ENCODE measurements at regions not wholly inside any gene's neighbourhood (a gene's known extent, or its start where the extent isn't known, plus 50 kb on each side); places are given as distances from the start of the nearest gene placed in this dataset.

- no peak for DNase-seq (ENCODE audit: low read depth in 3 of 3, low spot score in 2 of 3)
These were observed 407.8 kb downstream of the TUSC7 start for GRCh38 chr3:117117188-117117936.

DNA sequence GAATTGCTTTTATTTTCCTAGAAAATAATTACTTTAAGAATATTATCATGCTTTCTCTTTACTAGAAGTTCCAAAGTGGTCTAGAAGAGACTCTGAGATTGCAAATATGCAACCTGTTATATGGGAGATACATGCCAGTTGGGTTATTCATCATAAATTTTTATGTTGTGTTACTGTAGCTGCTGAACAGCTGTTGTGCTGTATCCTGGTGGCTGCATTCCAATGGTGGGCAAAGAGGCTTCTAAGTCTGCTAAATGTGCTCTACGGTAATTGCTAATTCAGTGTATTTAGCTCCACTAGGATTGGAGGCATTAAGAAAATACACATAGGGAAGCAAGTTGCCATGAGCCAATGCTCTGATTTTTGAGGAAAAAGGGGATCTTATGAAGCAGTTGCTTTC, 409.0 kb downstream of the TUSC7 start:
- DNase-seq (ENCODE audit: low read depth in 3 of 3, low spot score in 2 of 3), result no peak

- DNase-seq (ENCODE audit: low read depth in 3 of 3, low spot score in 2 of 3), result no peak
These were observed 410.4 kb downstream of the TUSC7 start for GRCh38 chr3:117120014-117120413.

DNA sequence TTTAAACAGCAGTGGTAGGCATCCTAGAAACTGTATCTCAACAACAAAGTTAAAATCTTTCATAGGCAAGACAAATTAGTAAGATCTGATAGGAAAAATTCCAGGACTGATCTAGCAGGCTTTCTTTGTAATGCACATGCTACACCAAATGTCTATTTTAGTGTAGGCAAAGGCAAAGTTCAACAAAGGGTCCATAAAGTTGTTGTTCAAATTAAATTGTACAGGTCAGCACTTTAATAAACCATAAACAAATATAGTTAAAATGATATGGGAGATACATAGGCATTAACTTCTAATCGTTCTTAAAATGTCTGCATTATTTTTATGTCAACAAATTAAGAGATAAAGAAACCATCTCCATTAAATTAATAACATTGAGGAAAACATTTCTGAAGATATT, 413.0 kb downstream of the TUSC7 start:
- DNase-seq (ENCODE audit: low read depth in 3 of 3, low spot score in 2 of 3), result no peak

GRCh38 chr3:117126460-117126859, 416.9 kb downstream of the TUSC7 start:
- no peak for DNase-seq (ENCODE audit: low read depth in 3 of 3, low spot score in 2 of 3)

- no peak for DNase-seq (ENCODE audit: low read depth in 3 of 3, low spot score in 2 of 3)
These were observed 417.5 kb downstream of the TUSC7 start for GRCh38 chr3:117126946-117127546.

DNA sequence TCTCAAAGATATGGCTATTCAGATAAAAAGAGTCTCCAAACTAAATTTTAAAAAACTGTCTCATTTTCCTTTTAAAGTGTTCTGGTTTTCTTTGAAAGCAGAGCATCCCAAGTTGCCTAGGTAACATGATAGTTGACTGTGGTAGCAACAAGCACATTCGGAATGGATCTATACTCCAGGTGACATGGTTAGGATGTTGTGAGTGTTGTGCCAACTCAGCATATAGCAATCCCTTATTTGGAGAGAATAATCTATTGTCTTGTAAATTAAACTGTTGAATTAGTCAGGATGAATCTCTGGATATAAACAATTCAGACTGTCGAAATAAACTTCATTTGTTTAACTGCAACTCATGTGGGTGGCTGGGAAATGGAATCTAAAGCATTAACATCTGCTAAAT, 418.6 kb downstream of the TUSC7 start:
- no peak for DNase-seq (ENCODE audit: low read depth in 3 of 3, low spot score in 2 of 3)

DNA sequence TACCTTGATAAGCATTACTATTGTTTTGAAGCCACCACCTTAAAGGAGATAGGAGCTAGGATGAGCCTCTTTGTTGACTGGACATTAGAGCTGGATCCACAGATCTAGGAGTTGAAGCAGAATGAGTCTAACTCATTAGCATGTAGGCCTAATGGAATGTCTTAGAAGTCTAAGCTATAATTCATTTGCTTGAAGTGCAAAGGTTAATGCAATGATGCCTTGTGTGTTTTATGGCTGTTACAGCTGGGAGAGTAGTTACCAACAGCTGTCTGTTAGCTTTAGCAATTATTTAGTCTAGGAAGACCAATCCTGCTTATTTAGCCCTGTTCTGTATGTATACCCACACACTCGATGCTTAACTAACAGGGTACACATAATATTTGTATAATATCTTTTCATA, 419.3 kb downstream of the TUSC7 start:
- DNase-seq (ENCODE audit: low read depth in 3 of 3, low spot score in 2 of 3), result peak; percentile 19 to 41 (median 27)

GRCh38 chr3:117129516-117129915, 419.9 kb downstream of the TUSC7 start:
- DNase-seq (ENCODE audit: low read depth in 3 of 3, low spot score in 2 of 3), result no peak

DNA sequence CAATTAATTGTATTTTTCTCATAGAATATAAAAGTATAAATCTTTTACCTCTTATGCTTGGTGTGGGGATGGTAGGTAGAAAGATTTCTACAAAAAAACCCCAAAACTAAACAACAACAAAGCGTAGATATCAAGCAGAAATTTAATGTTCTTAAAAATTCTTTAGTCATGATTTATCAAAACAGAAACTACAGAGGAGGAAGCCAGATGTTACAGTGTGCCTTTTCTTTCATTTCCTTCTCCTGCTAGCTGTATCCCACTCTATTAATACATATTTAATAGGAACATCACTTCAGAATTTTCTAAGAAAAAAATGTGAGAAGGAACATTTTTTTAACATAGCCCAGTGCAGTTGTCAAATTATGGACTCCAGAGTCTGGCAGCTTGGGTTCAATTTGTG, 420.6 kb downstream of the TUSC7 start:
- no peak for DNase-seq (ENCODE audit: low read depth in 3 of 3, low spot score in 2 of 3)

DNA sequence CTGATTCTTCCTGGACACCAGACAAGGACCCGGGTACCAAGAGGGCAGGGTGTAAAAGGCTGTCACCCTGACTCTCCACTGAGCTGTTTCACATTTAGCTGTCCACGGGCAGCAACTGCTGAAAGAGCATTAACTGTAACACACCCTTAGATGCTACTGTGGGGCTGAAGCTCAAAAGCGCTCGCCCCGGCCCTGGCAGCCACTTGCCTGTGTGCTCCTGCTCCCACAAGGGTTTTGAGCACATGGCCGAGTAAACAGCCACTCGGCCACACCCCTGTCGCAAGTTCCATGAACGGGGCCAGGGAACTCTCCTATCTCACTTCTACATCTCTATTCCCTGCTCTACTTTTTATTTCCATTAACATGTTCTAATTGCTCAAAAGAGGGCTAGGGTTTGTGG, 421.7 kb downstream of the TUSC7 start:
- DNase-seq (ENCODE audit: low read depth in 3 of 3, low spot score in 2 of 3), result no peak

DNA sequence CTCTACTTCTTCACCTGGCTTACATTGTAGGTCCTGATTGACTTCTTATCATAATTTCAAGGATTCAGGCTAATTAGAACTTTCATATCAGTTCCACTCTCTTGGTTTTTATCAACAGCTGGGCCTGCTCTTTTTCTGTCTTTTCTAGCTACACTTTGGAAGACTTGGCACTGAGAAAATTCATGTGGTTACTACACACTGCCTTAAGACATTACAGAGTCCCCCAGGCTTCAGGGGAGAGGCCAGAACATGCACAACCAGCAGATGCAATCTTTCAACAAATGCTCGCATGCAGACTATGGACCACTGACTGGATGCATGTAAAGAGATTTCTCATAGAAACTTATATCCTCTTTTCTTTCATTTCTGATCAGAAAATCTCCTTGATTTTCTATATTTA, 423.5 kb downstream of the TUSC7 start:
- no peak for DNase-seq (ENCODE audit: low read depth in 3 of 3, low spot score in 2 of 3)

DNA sequence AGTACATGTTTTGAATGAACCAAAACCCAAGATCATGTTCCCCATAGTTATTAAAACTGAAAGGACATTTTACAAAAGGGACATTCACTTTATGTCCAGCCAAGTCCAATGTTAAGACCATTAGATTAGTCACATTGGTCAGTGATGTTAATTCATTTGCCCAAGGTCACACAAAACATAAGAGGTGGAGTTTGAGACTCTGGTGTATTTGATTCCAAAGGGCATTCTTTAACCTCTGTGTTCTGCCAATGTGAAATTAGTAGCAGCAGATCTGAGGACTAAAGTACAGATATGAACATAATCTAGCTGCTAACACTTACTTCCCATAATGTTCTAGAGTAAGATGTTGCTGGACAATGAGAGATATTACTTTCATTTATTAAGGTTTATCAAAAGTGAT, 425.6 kb downstream of the TUSC7 start:
- DNase-seq (ENCODE audit: low read depth in 3 of 3, low spot score in 2 of 3), result no peak

DNA sequence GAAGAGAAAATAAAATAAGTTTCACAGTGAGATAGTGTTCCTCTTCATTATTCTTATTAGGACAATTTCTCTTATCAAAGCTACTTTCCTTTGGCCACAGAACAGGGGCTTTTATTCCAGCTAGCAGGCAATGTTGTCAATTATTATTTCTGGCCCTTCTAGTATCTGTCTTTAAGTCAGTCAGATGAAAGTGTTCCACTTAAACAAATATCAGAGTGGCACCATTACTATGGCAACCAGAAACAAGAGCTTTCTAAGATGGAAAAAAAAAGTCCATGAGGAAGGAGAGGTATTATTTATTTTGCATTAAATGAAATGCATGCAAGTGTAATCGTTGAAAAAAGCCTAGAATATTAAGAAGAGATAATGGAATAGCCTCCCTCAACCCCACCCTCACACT, 426.4 kb downstream of the TUSC7 start:
- DNase-seq (ENCODE audit: low read depth in 3 of 3, low spot score in 2 of 3), result no peak

GRCh38 chr3:117137065-117137464, 427.5 kb downstream of the TUSC7 start:
- DNase-seq (ENCODE audit: low read depth in 3 of 3, low spot score in 2 of 3), result no peak

DNA sequence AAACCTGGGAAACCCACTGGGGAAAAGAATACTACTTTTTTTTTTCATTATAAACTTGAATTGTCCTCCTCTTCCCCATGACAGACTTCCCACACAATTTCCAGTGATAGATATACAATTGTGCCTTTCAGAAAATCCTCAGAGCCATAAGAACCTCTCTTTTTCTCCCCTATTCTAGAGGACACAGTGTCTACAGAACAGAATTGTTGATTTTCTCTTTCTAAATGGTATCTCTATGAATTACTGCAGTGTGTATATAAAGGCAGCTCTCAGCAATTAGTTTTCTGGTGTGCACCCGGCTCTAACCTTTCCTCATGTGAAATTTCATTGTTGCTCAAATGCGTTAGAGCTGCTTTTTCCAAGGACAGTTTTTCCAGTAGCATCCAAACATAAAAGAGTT, 430.1 kb downstream of the TUSC7 start:
- DNase-seq (ENCODE audit: low read depth in 3 of 3, low spot score in 2 of 3), result no peak

GRCh38 chr3:117141812-117142211, 432.2 kb downstream of the TUSC7 start:
- DNase-seq (ENCODE audit: low read depth in 3 of 3, low spot score in 2 of 3), result no peak

GRCh38 chr3:117144853-117145252, 435.3 kb downstream of the TUSC7 start:
- no peak for DNase-seq (ENCODE audit: low read depth in 3 of 3, low spot score in 2 of 3)

DNA sequence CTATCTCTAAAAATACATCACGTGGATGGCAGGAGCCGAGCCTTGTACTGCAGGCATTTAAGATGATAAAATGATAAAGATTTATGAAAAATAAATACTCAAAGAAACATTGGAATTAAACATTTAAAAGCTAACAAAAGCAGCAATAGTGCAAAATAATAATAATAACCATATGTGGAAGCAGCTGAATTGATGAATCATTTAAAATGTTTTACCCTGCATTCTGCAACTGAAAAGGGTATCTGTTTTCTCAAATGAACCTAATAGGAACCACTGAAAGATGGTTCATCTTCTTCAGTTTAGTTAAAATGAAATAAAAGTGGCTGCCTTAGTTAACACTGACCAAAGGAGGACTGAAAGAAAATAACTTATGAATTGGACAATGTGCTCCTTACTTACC, 436.1 kb downstream of the TUSC7 start:
- no peak for DNase-seq (ENCODE audit: low read depth in 3 of 3, low spot score in 2 of 3)

GRCh38 chr3:117146571-117146970, 437.0 kb downstream of the TUSC7 start:
- no peak for DNase-seq (ENCODE audit: low read depth in 3 of 3, low spot score in 2 of 3)

DNA sequence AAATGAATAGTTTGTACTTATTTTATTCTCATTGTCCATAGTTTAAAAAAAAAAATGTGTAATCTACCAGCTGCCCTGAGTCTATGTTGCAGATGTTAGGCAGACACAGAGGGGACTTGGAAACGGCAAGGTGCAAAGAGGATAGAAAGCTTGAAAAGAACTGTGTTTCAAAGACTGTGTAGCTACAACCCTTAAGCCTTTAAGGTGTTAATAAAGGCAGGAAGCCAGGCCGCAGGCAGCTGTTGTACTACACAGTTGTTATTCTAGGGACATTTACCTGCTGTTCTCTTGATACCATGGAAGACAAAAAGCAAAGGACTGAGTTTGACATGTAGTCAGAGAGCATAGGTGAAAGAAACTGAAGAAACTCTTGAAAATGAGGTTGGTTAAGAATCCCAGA, 440.0 kb downstream of the TUSC7 start:
- no peak for DNase-seq (ENCODE audit: low read depth in 3 of 3, low spot score in 2 of 3)

GRCh38 chr3:117150628-117151027, 441.0 kb downstream of the TUSC7 start:
- DNase-seq (ENCODE audit: low read depth in 3 of 3, low spot score in 2 of 3), result no peak

GRCh38 chr3:117160176-117160575, 450.6 kb downstream of the TUSC7 start:
- DNase-seq (ENCODE audit: low read depth in 3 of 3, low spot score in 2 of 3), result no peak

All from right renal cortex interstitium (tissue), 3 donors.